Liver (tissue), 3 donors: ENCODE measurements at regions not wholly inside any gene's neighbourhood (a gene's known extent, or its start where the extent isn't known, plus 50 kb on each side); places are given as distances from the start of the nearest gene placed in this dataset.

Experiments
- CTCF ChIP-seq: fragments of 150-350 bp; IDR thresholded peaks from 2 replicates; pipeline ENCODE4 v1.5.1; 2017; ENCODE audit warnings: improper control_type of control experiment, low read depth, low read length; ENCODE audit not compliant: missing input control
- EGR1 ChIP-seq, 2 donors: IDR thresholded peaks; 2 replicates each; pipeline ENCODE4 v1.6.1; 2016 to 2018; ENCODE audit warnings: antibody characterized with exemption in 2 of 2, low read depth in 2 of 2
- FOXA2 ChIP-seq: IDR thresholded peaks from 2 replicates; pipeline ENCODE4 v1.6.1; 2016; ENCODE audit warnings: antibody characterized with exemption
- GABPA ChIP-seq, 2 donors: IDR thresholded peaks in 1 of 2; conservative IDR thresholded peaks in 1 of 2; 2 replicates each; pipeline ENCODE4 v1.6.1; 2016; ENCODE audit warnings: antibody characterized with exemption in 2 of 2, mild to moderate bottlenecking in 1 of 2, moderate library complexity in 1 of 2
- JUND ChIP-seq, 2 donors: IDR thresholded peaks; 2 replicates each; pipeline ENCODE4 v1.6.1; 2016; ENCODE audit warnings: antibody characterized with exemption in 2 of 2
- MAX ChIP-seq: IDR thresholded peaks from 2 replicates; pipeline ENCODE4 v1.6.1; 2016; ENCODE audit warnings: antibody characterized with exemption
- RAD21 ChIP-seq, 2 donors: IDR thresholded peaks; 2 replicates each; pipeline ENCODE4 v1.6.1; 2016; ENCODE audit warnings: antibody characterized with exemption in 2 of 2, mild to moderate bottlenecking in 2 of 2
- REST ChIP-seq: IDR thresholded peaks from 2 replicates; pipeline ENCODE4 v1.6.1; 2016; ENCODE audit warnings: antibody characterized with exemption, mild to moderate bottlenecking
- RXRA ChIP-seq, 2 donors: IDR thresholded peaks; 2 replicates each; pipeline ENCODE4 v1.6.1; 2017 to 2018; ENCODE audit warnings: antibody characterized with exemption in 2 of 2, mild to moderate bottlenecking in 1 of 2
- SP1 ChIP-seq: IDR thresholded peaks from 2 replicates; pipeline ENCODE4 v1.6.1; 2018; ENCODE audit warnings: antibody characterized with exemption, mild to moderate bottlenecking
- TAF1 ChIP-seq: conservative IDR thresholded peaks from 2 replicates; pipeline ENCODE4 v1.6.1; 2016; ENCODE audit warnings: antibody characterized with exemption, mild to moderate bottlenecking
- YY1 ChIP-seq: IDR thresholded peaks from 2 replicates; pipeline ENCODE4 v1.6.1; 2016; ENCODE audit warnings: antibody characterized with exemption, mild to moderate bottlenecking
- ZBTB33 ChIP-seq: IDR thresholded peaks from 2 replicates; pipeline ENCODE4 v1.6.1; 2016; ENCODE audit warnings: antibody characterized with exemption
- donor health status: healthy.
- donor health status: healthy.

GRCh38 chr17:45662432-45662831 is 121.7 kb upstream of the CRHR1 start:
- TF ChIP-seq CTCF (no peak), RAD21 (IDR thresholded peaks at IDR 0.05) (no peak), REST (no peak), MAX (no peak), RXRA (IDR thresholded peaks at IDR 0.05) (no peak), FOXA2 (no peak), SP1 (no peak), EGR1 (IDR thresholded peaks at IDR 0.05; ENCODE audit: low read depth in 2 of 2) (no peak), ZBTB33 (no peak), TAF1 (no peak), JUND (IDR thresholded peaks at IDR 0.05) (no peak), GABPA (IDR thresholded peaks at IDR 0.05 in 1 of 2, conservative IDR thresholded peaks at IDR 0.05 in 1 of 2) (no peak), YY1 (no peak)
